Peyer's patch (tissue), 4 donors: ENCODE measurements at regions not wholly inside any gene's neighbourhood (a gene's known extent, or its start where the extent isn't known, plus 50 kb on each side); places are given as distances from the start of the nearest gene placed in this dataset.

Experiments used
- DNase-seq, 3 donors: peaks; one replicate each; pipeline ENCODE4 v3.0.0-alpha.2; 2017 to 2019
- H3K27ac ChIP-seq, 4 donors: fragments of 200-600 bp; sonication (generic); one replicate each; pipeline ENCODE4 v1.5.1; 2016 to 2019
- H3K27me3 ChIP-seq, 2 donors: fragments of 200-600 bp; sonication (generic); one replicate each; pipeline ENCODE4 v1.5.1; 2019
- H3K36me3 ChIP-seq, 3 donors: fragments of 200-600 bp; sonication (generic); one replicate each; pipeline ENCODE4 v1.5.1; 2016 to 2019
- H3K4me1 ChIP-seq, 4 donors: fragments of 200-600 bp; sonication (generic); one replicate each; pipeline ENCODE4 v1.5.1; 2016 to 2019
- H3K4me3 ChIP-seq, 4 donors: fragments of 200-600 bp; sonication (generic); 1 replicate in 3 of 4; 2 replicates in 1 of 4; pipeline ENCODE4 v1.5.1; 2016 to 2019; ENCODE audit warnings: mild to moderate bottlenecking in 1 of 4
- H3K9me3 ChIP-seq, 4 donors: fragments of 200-600 bp; sonication (generic); one replicate each; pipeline ENCODE4 v1.5.1; 2016 to 2019; ENCODE audit warnings: mild to moderate bottlenecking in 1 of 4
- POLR2A ChIP-seq, 2 donors: fragments of 450-650 bp; IDR thresholded peaks; one replicate each; pipeline ENCODE4 v1.5.1; 2017; ENCODE audit warnings: antibody characterized with exemption in 2 of 2, mild to moderate bottlenecking in 2 of 2, moderate library complexity in 2 of 2
- TF ChIP-seq, protein P1 (sequence below), 6 experiments: fragments of 450-650 bp in 4 of 6; fragments of 200-600 bp in 2 of 6; sonication (generic) in 1 of 6; IDR thresholded peaks; one replicate each; pipeline ENCODE4 v1.5.1; 2017 to 2019; ENCODE audit warnings: antibody characterized with exemption in 6 of 6, mild to moderate bottlenecking in 3 of 6, moderate library complexity in 1 of 6

- no peak for DNase-seq
- Histone ChIP-seq H3K4me3 (no peak overlapping the region), H3K9me3 (no peaks in the 10 kb centered on the region), H3K36me3 (no peaks in the 10 kb centered on the region), H3K4me1 (no peaks in the 10 kb centered on the region), H3K27ac (no peak overlapping the region), H3K27me3 (no peaks in the 10 kb centered on the region)
- no peak for TF ChIP-seq POLR2A (IDR thresholded peaks at IDR 0.05)
- TF ChIP-seq, protein P1, sequence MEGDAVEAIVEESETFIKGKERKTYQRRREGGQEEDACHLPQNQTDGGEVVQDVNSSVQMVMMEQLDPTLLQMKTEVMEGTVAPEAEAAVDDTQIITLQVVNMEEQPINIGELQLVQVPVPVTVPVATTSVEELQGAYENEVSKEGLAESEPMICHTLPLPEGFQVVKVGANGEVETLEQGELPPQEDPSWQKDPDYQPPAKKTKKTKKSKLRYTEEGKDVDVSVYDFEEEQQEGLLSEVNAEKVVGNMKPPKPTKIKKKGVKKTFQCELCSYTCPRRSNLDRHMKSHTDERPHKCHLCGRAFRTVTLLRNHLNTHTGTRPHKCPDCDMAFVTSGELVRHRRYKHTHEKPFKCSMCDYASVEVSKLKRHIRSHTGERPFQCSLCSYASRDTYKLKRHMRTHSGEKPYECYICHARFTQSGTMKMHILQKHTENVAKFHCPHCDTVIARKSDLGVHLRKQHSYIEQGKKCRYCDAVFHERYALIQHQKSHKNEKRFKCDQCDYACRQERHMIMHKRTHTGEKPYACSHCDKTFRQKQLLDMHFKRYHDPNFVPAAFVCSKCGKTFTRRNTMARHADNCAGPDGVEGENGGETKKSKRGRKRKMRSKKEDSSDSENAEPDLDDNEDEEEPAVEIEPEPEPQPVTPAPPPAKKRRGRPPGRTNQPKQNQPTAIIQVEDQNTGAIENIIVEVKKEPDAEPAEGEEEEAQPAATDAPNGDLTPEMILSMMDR (IDR thresholded peaks at IDR 0.05) = no peak
These were observed 247.6 kb upstream of the MIR17HG start for GRCh38 chr13:91099877-91100276.

GRCh38 chr13:91100944-91101343, 246.5 kb upstream of the MIR17HG start:
- DNase-seq = no peak
- no peaks in the 10 kb centered on the region for H3K9me3 ChIP-seq
- no peak for TF ChIP-seq POLR2A (IDR thresholded peaks at IDR 0.05)
- TF ChIP-seq, protein P1 (IDR thresholded peaks at IDR 0.05) = no peak
- H3K36me3 ChIP-seq = no peaks in the 10 kb centered on the region
- H3K27ac ChIP-seq = no peak overlapping the region
- no peaks in the 10 kb centered on the region for H3K27me3 ChIP-seq
- H3K4me3 ChIP-seq = no peak overlapping the region
- no peaks in the 10 kb centered on the region for H3K4me1 ChIP-seq

- Histone ChIP-seq H3K27me3 (no peaks in the 10 kb centered on the region), H3K9me3 (no peaks in the 10 kb centered on the region), H3K36me3 (no peaks in the 10 kb centered on the region), H3K4me1 (no peaks in the 10 kb centered on the region), H3K27ac (no peak overlapping the region), H3K4me3 (no peak overlapping the region)
- no peak for TF ChIP-seq POLR2A (IDR thresholded peaks at IDR 0.05)
- TF ChIP-seq, protein P1 (IDR thresholded peaks at IDR 0.05) = no peak
- no peak for DNase-seq
These were observed 246.1 kb upstream of the MIR17HG start for GRCh38 chr13:91101381-91101780.

GRCh38 chr13:91105270-91105669, 242.2 kb upstream of the MIR17HG start:
- DNase-seq = no peak
- Histone ChIP-seq H3K27me3 (no peaks in the 10 kb centered on the region), H3K4me1 (no peaks in the 10 kb centered on the region), H3K27ac (no peak overlapping the region), H3K9me3 (no peaks in the 10 kb centered on the region), H3K36me3 (no peaks in the 10 kb centered on the region), H3K4me3 (no peak overlapping the region)
- TF ChIP-seq, protein P1 (IDR thresholded peaks at IDR 0.05) = no peak
- TF ChIP-seq POLR2A (IDR thresholded peaks at IDR 0.05) = no peak

DNA sequence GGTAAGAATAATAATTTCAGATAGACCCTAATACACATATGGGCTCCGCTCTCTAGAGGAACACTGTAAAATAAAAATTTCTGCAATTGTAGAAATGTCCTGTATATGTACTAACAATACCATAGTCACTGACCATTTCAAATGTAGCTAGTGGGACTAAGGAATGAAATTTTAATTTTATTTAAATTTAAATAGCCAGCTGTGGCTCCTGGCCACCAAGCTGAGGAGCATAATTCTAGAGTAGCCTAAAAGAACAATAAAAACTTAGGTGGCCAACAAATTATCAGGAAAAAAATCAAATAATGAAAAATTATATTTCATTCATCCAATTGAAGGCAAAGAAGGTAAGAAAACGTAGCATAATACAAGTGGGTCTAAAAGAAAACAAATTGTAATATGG, 240.9 kb upstream of the MIR17HG start:
- Histone ChIP-seq H3K4me1 (no peaks in the 10 kb centered on the region), H3K9me3 (no peaks in the 10 kb centered on the region), H3K27me3 (no peaks in the 10 kb centered on the region), H3K27ac (no peak overlapping the region), H3K4me3 (no peak overlapping the region), H3K36me3 (no peaks in the 10 kb centered on the region)
- TF ChIP-seq POLR2A (IDR thresholded peaks at IDR 0.05) = no peak
- TF ChIP-seq, protein P1 (IDR thresholded peaks at IDR 0.05) = no peak
- DNase-seq = no peak

DNA sequence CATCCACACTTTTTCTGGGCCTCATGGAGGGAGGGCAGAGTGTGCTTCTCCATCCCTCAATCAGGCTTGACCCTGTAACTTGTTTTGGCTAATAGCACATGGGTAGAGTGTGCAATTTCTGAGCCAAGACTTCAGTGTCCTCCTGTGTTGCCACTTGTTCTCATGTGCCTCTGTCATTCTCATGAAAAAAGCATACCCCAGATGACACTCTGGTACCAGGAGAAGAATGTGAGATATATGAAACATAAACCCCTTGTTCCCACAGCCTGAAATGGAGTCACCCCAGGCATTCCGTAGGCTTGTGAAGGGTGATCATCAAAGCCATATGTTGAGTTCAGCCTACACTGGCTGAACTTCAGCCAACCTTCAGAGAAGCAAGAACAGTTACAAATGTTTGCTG, 239.2 kb upstream of the MIR17HG start:
- no peaks in the 10 kb centered on the region for H3K36me3 ChIP-seq
- H3K4me3 ChIP-seq = no peak overlapping the region
- no peak overlapping the region for H3K27ac ChIP-seq
- H3K4me1 ChIP-seq = no peaks in the 10 kb centered on the region
- DNase-seq = no peak
- TF ChIP-seq, protein P1 (IDR thresholded peaks at IDR 0.05) = no peak
- TF ChIP-seq POLR2A (IDR thresholded peaks at IDR 0.05) = no peak
- H3K27me3 ChIP-seq = no peaks in the 10 kb centered on the region
- no peaks in the 10 kb centered on the region for H3K9me3 ChIP-seq
